ENCODE measurements at regions not wholly inside any gene's neighbourhood (a gene's known extent, or its start where the extent isn't known, plus 50 kb on each side); places are given as distances from the start of the nearest gene placed in this dataset.

DNA sequence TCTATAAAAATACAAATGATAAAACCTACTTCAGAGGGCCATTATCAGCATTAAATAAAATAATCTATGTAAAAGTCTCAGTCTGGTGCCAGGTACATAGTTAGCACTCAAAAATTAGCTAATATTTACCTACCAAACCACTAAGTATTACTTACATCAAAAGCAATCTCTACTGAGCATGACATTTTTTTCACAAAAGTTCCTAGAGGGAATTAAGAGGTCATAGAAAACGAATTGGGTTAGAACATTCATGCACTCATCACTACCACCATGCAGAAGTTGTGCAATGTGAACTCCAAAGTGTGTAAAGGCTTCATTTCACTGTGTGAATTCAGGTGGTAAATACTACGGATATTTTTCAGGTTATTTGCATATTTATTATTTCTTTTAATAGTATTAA, 209.5 kb upstream of the FGF13 start:
- no peaks in the 10 kb centered on the region for H3K79me2 ChIP-seq (replicated peaks; ENCODE audit: insufficient read depth)
- no peak for DNase-seq (ENCODE audit: low spot score)
- H3K4me2 ChIP-seq, result no peak overlapping the region
- H3K36me3 Mint-ChIP-seq (ENCODE audit: low read depth), result no peaks in the 10 kb centered on the region
- no peak overlapping the region for H3K4me3 Mint-ChIP-seq
- no peak for TF ChIP-seq EZH2phosphoT487 (IDR thresholded peaks at IDR 0.05; ENCODE audit: unreplicated experiment)
- no peak for TF ChIP-seq ZNF114 (CRISPR knock-in tag; IDR thresholded peaks at IDR 0.05)
- TF ChIP-seq JUNB (IDR thresholded peaks at IDR 0.05; ENCODE audit: unreplicated experiment), result no peak
- no peak for TF ChIP-seq ZNF331 (CRISPR knock-in tag; IDR thresholded peaks at IDR 0.05; ENCODE audit: low read depth)
- TF ChIP-seq POLR2AphosphoS5 (IDR thresholded peaks at IDR 0.05; ENCODE audit: low read depth), result no peak
- no peak for TF ChIP-seq STAT1 (IDR thresholded peaks at IDR 0.05; ENCODE audit: unreplicated experiment)
- TF ChIP-seq EZH2 (IDR thresholded peaks at IDR 0.05; ENCODE audit: low read depth, unreplicated experiment), result no peak
- TF ChIP-seq, protein P1, sequence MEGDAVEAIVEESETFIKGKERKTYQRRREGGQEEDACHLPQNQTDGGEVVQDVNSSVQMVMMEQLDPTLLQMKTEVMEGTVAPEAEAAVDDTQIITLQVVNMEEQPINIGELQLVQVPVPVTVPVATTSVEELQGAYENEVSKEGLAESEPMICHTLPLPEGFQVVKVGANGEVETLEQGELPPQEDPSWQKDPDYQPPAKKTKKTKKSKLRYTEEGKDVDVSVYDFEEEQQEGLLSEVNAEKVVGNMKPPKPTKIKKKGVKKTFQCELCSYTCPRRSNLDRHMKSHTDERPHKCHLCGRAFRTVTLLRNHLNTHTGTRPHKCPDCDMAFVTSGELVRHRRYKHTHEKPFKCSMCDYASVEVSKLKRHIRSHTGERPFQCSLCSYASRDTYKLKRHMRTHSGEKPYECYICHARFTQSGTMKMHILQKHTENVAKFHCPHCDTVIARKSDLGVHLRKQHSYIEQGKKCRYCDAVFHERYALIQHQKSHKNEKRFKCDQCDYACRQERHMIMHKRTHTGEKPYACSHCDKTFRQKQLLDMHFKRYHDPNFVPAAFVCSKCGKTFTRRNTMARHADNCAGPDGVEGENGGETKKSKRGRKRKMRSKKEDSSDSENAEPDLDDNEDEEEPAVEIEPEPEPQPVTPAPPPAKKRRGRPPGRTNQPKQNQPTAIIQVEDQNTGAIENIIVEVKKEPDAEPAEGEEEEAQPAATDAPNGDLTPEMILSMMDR (conservative IDR thresholded peaks at IDR 0.05; ENCODE audit: low read depth in 2 of 2), result no peak
- TF ChIP-seq, protein P2, sequence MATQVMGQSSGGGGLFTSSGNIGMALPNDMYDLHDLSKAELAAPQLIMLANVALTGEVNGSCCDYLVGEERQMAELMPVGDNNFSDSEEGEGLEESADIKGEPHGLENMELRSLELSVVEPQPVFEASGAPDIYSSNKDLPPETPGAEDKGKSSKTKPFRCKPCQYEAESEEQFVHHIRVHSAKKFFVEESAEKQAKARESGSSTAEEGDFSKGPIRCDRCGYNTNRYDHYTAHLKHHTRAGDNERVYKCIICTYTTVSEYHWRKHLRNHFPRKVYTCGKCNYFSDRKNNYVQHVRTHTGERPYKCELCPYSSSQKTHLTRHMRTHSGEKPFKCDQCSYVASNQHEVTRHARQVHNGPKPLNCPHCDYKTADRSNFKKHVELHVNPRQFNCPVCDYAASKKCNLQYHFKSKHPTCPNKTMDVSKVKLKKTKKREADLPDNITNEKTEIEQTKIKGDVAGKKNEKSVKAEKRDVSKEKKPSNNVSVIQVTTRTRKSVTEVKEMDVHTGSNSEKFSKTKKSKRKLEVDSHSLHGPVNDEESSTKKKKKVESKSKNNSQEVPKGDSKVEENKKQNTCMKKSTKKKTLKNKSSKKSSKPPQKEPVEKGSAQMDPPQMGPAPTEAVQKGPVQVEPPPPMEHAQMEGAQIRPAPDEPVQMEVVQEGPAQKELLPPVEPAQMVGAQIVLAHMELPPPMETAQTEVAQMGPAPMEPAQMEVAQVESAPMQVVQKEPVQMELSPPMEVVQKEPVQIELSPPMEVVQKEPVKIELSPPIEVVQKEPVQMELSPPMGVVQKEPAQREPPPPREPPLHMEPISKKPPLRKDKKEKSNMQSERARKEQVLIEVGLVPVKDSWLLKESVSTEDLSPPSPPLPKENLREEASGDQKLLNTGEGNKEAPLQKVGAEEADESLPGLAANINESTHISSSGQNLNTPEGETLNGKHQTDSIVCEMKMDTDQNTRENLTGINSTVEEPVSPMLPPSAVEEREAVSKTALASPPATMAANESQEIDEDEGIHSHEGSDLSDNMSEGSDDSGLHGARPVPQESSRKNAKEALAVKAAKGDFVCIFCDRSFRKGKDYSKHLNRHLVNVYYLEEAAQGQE (IDR thresholded peaks at IDR 0.05; ENCODE audit: unreplicated experiment), result no peak
- TF ChIP-seq, protein P3, sequence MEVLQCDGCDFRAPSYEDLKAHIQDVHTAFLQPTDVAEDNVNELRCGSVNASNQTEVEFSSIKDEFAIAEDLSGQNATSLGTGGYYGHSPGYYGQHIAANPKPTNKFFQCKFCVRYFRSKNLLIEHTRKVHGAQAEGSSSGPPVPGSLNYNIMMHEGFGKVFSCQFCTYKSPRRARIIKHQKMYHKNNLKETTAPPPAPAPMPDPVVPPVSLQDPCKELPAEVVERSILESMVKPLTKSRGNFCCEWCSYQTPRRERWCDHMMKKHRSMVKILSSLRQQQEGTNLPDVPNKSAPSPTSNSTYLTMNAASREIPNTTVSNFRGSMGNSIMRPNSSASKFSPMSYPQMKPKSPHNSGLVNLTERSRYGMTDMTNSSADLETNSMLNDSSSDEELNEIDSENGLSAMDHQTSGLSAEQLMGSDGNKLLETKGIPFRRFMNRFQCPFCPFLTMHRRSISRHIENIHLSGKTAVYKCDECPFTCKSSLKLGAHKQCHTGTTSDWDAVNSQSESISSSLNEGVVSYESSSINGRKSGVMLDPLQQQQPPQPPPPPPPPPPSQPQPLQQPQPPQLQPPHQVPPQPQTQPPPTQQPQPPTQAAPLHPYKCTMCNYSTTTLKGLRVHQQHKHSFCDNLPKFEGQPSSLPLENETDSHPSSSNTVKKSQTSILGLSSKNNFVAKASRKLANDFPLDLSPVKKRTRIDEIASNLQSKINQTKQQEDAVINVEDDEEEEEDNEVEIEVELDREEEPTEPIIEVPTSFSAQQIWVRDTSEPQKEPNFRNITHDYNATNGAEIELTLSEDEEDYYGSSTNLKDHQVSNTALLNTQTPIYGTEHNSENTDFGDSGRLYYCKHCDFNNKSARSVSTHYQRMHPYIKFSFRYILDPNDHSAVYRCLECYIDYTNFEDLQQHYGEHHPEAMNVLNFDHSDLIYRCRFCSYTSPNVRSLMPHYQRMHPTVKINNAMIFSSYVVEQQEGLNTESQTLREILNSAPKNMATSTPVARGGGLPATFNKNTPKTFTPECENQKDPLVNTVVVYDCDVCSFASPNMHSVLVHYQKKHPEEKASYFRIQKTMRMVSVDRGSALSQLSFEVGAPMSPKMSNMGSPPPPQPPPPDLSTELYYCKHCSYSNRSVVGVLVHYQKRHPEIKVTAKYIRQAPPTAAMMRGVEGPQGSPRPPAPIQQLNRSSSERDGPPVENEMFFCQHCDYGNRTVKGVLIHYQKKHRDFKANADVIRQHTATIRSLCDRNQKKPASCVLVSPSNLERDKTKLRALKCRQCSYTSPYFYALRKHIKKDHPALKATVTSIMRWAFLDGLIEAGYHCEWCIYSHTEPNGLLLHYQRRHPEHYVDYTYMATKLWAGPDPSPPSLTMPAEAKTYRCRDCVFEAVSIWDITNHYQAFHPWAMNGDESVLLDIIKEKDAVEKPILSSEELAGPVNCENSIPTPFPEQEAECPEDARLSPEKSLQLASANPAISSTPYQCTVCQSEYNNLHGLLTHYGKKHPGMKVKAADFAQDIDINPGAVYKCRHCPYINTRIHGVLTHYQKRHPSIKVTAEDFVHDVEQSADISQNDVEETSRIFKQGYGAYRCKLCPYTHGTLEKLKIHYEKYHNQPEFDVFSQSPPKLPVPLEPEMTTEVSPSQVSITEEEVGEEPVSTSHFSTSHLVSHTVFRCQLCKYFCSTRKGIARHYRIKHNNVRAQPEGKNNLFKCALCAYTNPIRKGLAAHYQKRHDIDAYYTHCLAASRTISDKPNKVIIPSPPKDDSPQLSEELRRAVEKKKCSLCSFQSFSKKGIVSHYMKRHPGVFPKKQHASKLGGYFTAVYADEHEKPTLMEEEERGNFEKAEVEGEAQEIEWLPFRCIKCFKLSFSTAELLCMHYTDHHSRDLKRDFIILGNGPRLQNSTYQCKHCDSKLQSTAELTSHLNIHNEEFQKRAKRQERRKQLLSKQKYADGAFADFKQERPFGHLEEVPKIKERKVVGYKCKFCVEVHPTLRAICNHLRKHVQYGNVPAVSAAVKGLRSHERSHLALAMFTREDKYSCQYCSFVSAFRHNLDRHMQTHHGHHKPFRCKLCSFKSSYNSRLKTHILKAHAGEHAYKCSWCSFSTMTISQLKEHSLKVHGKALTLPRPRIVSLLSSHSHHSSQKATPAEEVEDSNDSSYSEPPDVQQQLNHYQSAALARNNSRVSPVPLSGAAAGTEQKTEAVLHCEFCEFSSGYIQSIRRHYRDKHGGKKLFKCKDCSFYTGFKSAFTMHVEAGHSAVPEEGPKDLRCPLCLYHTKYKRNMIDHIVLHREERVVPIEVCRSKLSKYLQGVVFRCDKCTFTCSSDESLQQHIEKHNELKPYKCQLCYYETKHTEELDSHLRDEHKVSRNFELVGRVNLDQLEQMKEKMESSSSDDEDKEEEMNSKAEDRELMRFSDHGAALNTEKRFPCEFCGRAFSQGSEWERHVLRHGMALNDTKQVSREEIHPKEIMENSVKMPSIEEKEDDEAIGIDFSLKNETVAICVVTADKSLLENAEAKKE (CRISPR knock-in tag; IDR thresholded peaks at IDR 0.05), result no peak
- H3K9me2 ChIP-seq (ENCODE audit: insufficient read depth), result no peaks in the 10 kb centered on the region
- H3K27me3 ChIP-seq (ENCODE audit: insufficient read depth), result no peaks in the 10 kb centered on the region
- H3K27me3 Mint-ChIP-seq (ENCODE audit: insufficient read depth, low read depth, poor library complexity), result no peaks in the 10 kb centered on the region
- H3K27ac ChIP-seq (ENCODE audit: low read depth), result no peak overlapping the region
- no peaks in the 10 kb centered on the region for H3K36me3 ChIP-seq (ENCODE audit: insufficient read depth)
- H3K4me1 ChIP-seq (ENCODE audit: insufficient read depth), result no peaks in the 10 kb centered on the region
- H3K27ac Mint-ChIP-seq, result no peak overlapping the region
- H3K4me1 Mint-ChIP-seq, result no peaks in the 10 kb centered on the region; the same call in 1 of the 3 replicates
- H4K20me1 ChIP-seq (replicated peaks; ENCODE audit: insufficient read depth), result no peaks in the 10 kb centered on the region
- no peak overlapping the region for H2AFZ ChIP-seq
- ATAC-seq, result no peak
- no peaks in the 10 kb centered on the region for H3K9me3 Mint-ChIP-seq
- H3K4me3 ChIP-seq, result no peak overlapping the region
- H3F3A ChIP-seq (replicated peaks; ENCODE audit: low read depth), result no peaks in the 10 kb centered on the region
